SK-N-SH (cell line): ENCODE measurements at regions not wholly inside any gene's neighbourhood (a gene's known extent, or its start where the extent isn't known, plus 50 kb on each side); places are given as distances from the start of the nearest gene placed in this dataset.

Experiments
- CTCF ChIA-PET: fragments of 300-600, 350-600 bp; formaldehyde crosslinking; extraction: SDS; loops from one replicate; lab custom pipeline; 2021; lab: Yijun Ruan, JAX
- POLR2A ChIA-PET: fragments of 350-600 bp; sonication (Branson Sonifier 250); formaldehyde crosslinking; extraction: SDS; loops from one replicate; lab custom pipeline; 2020; ENCODE audit warnings: antibody characterized with exemption, inconsistent platforms; lab: Yijun Ruan, JAX
- DNase-seq: peaks from one replicate; pipeline ENCODE4 v3.0.0; 2012
- H2AFZ ChIP-seq: fragments of 200-600 bp; sonication (generic); 2 replicates; pipeline ENCODE4 v1.8.1; 2016; ENCODE audit warnings: antibody characterized with exemption, mild to moderate bottlenecking, low read depth
- H3F3A ChIP-seq: fragments of 200-600 bp; sonication (generic); replicated peaks from 2 replicates; pipeline ENCODE3; 2016; ENCODE audit warnings: antibody characterized with exemption, mild to moderate bottlenecking; ENCODE audit not compliant: insufficient read depth
- H3K27ac ChIP-seq, 2 experiments: fragments of 200-500 bp in 1 of 2; fragments of 200-600 bp in 1 of 2; sonication (Bioruptor generic) in 1 of 2; sonication (generic), shearing (Covaris generic) in 1 of 2; 2 replicates each; pipeline versions ENCODE4 v1.5.1 to v1.6.1; 2014 to 2016; ENCODE audit warnings: low read depth in 2 of 2, inconsistent platforms in 1 of 2, low read length in 1 of 2, mild to moderate bottlenecking in 1 of 2, mixed read lengths in 1 of 2
- H3K27me3 ChIP-seq: fragments of 200-600 bp; sonication (generic), shearing (Covaris generic); 2 replicates; pipeline ENCODE4 v1.6.1; 2016; ENCODE audit warnings: mixed run types; ENCODE audit not compliant: insufficient read depth
- H3K36me3 ChIP-seq, 2 experiments: fragments of 200-500 bp in 1 of 2; fragments of 200-600 bp in 1 of 2; sonication (Bioruptor generic) in 1 of 2; sonication (generic) in 1 of 2; replicated peaks in 1 of 2; 2 replicates each; pipeline versions ENCODE3 to v1.5.1; 2014 to 2016; ENCODE audit warnings: low read length in 1 of 2, mild to moderate bottlenecking in 1 of 2; ENCODE audit not compliant: insufficient read depth in 2 of 2, control insufficient read depth in 1 of 2
- H3K4me1 ChIP-seq, 2 experiments: fragments of 200-500 bp in 1 of 2; fragments of 200-600 bp in 1 of 2; sonication (Bioruptor generic) in 1 of 2; sonication (generic), shearing (Covaris generic) in 1 of 2; 2 replicates each; pipeline versions ENCODE4 v1.5.1 to v1.6.1; 2014 to 2016; ENCODE audit warnings: low read depth in 1 of 2, low read length in 1 of 2, mixed run types in 1 of 2; ENCODE audit not compliant: insufficient read depth in 2 of 2, control insufficient read depth in 1 of 2
- H3K4me2 ChIP-seq: fragments of 200-600 bp; sonication (generic), shearing (Covaris generic); 2 replicates; pipeline ENCODE4 v1.6.1; 2017; ENCODE audit warnings: mixed run types
- H3K4me3 ChIP-seq, 2 experiments: fragments of 200-500 bp in 1 of 2; fragments of 200-600 bp in 1 of 2; sonication (Bioruptor generic) in 1 of 2; sonication (generic), shearing (Covaris generic) in 1 of 2; 2 replicates each; pipeline versions ENCODE4 v1.5.1 to v1.8.1; 2014 to 2016; ENCODE audit warnings: low read depth in 2 of 2, inconsistent platforms in 1 of 2, low read length in 1 of 2, mild to moderate bottlenecking in 1 of 2, mixed read lengths in 1 of 2, moderate library complexity in 1 of 2
- H3K79me2 ChIP-seq: fragments of 200-600 bp; sonication (generic); 2 replicates; pipeline ENCODE4 v1.8.1; 2017; ENCODE audit warnings: mild to moderate bottlenecking; ENCODE audit not compliant: insufficient read depth
- H3K9ac ChIP-seq: fragments of 200-600 bp; sonication (generic); 2 replicates; pipeline ENCODE4 v1.6.1; 2017; ENCODE audit warnings: mixed run types
- H3K9me2 ChIP-seq: fragments of 200-600 bp; sonication (generic); 2 replicates; pipeline ENCODE4 v1.6.1; 2017; ENCODE audit warnings: mixed run types
- H3K9me3 ChIP-seq: fragments of 200-600 bp; sonication (generic); 2 replicates; pipeline ENCODE4 v1.6.1; 2017; ENCODE audit warnings: mixed run types, mild to moderate bottlenecking, moderate library complexity
- H4K20me1 ChIP-seq: fragments of 200-600 bp; sonication (generic); 2 replicates; pipeline ENCODE4 v1.6.1; 2017; ENCODE audit warnings: mild to moderate bottlenecking, mixed run types; ENCODE audit not compliant: insufficient read depth
- EZH2phosphoT487 ChIP-seq: fragments of 200-600 bp; sonication (generic); IDR thresholded peaks from 2 replicates; pipeline ENCODE4 v1.6.1; 2017; ENCODE audit warnings: low read depth, mixed run types, mild to moderate bottlenecking, antibody characterized with exemption, moderate library complexity, borderline replicate concordance
- POLR2AphosphoS5 ChIP-seq: IDR thresholded peaks from 2 replicates; pipeline ENCODE4 v1.6.1; 2012; ENCODE audit warnings: low read depth, low read length
- SIN3A ChIP-seq: IDR thresholded peaks from 2 replicates; pipeline ENCODE4 v1.6.1; 2012; ENCODE audit warnings: low read depth, mild to moderate bottlenecking, low read length, moderate library complexity, borderline replicate concordance
- SMC3 ChIP-seq: IDR thresholded peaks from 2 replicates; pipeline ENCODE4 v1.6.1; 2012; ENCODE audit warnings: low read depth, low read length, improper control_type of control experiment
- TAF1 ChIP-seq: IDR thresholded peaks from 2 replicates; pipeline ENCODE4 v1.6.1; 2012; ENCODE audit warnings: low read depth, mild to moderate bottlenecking, low read length, moderate library complexity, borderline replicate concordance
- TF ChIP-seq, protein P1 (sequence below): IDR thresholded peaks from 2 replicates; pipeline ENCODE4 v1.6.1; 2012; ENCODE audit warnings: mild to moderate bottlenecking, low read depth, low read length, moderate library complexity
- TF ChIP-seq, protein P2 (sequence below): fragments of 200-600 bp; sonication (generic); IDR thresholded peaks from 2 replicates; pipeline ENCODE4 v1.6.1; 2017; ENCODE audit warnings: antibody characterized with exemption, mild to moderate bottlenecking, moderate library complexity
- TF ChIP-seq, protein P3 (sequence below): fragments of 150-350 bp; IDR thresholded peaks from 2 replicates; pipeline ENCODE4 v1.6.1; 2017; ENCODE audit warnings: antibody characterized with exemption, low read length, low read depth, borderline replicate concordance

DNA sequence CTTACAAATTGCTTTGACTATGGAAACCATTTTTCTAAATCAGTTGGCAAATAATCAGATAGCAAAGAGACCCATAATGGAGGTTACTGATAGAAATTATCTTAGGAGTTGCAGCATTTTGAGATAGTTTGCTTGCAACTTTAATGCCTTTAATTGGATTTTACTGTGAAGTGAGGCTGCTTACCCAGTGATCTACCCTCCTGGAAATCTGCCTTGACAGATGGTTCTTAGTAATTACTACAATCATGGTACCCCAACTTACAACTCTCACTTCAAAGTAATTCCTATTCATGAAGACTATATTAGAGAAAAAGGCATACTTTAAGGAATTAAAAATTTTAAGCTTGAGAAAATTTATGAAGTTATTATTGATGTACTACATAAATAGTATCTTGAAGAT lies 1288.6 kb upstream of the CDH2 start:
- Histone ChIP-seq H3K9ac (no peak overlapping the region), H3K4me1 (no peaks in the 10 kb centered on the region), H3K4me2 (no peak overlapping the region), H3K27me3 (no peaks in the 10 kb centered on the region), H3F3A (no peaks in the 10 kb centered on the region), H3K36me3 (no peaks in the 10 kb centered on the region), H3K27ac (no peak overlapping the region), H4K20me1 (no peaks in the 10 kb centered on the region), H3K79me2 (no peaks in the 10 kb centered on the region), H3K4me3 (no peak overlapping the region), H3K9me3 (no peaks in the 10 kb centered on the region), H2AFZ (no peak overlapping the region), H3K9me2 (no peaks in the 10 kb centered on the region)
- ChIA-PET POLR2A (no interaction called here), CTCF (no interaction called here)
- TF ChIP-seq POLR2AphosphoS5 (no peak), SIN3A (no peak), TAF1 (no peak)
- TF ChIP-seq, protein P1, sequence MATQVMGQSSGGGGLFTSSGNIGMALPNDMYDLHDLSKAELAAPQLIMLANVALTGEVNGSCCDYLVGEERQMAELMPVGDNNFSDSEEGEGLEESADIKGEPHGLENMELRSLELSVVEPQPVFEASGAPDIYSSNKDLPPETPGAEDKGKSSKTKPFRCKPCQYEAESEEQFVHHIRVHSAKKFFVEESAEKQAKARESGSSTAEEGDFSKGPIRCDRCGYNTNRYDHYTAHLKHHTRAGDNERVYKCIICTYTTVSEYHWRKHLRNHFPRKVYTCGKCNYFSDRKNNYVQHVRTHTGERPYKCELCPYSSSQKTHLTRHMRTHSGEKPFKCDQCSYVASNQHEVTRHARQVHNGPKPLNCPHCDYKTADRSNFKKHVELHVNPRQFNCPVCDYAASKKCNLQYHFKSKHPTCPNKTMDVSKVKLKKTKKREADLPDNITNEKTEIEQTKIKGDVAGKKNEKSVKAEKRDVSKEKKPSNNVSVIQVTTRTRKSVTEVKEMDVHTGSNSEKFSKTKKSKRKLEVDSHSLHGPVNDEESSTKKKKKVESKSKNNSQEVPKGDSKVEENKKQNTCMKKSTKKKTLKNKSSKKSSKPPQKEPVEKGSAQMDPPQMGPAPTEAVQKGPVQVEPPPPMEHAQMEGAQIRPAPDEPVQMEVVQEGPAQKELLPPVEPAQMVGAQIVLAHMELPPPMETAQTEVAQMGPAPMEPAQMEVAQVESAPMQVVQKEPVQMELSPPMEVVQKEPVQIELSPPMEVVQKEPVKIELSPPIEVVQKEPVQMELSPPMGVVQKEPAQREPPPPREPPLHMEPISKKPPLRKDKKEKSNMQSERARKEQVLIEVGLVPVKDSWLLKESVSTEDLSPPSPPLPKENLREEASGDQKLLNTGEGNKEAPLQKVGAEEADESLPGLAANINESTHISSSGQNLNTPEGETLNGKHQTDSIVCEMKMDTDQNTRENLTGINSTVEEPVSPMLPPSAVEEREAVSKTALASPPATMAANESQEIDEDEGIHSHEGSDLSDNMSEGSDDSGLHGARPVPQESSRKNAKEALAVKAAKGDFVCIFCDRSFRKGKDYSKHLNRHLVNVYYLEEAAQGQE, result no peak
- TF ChIP-seq, protein P2, sequence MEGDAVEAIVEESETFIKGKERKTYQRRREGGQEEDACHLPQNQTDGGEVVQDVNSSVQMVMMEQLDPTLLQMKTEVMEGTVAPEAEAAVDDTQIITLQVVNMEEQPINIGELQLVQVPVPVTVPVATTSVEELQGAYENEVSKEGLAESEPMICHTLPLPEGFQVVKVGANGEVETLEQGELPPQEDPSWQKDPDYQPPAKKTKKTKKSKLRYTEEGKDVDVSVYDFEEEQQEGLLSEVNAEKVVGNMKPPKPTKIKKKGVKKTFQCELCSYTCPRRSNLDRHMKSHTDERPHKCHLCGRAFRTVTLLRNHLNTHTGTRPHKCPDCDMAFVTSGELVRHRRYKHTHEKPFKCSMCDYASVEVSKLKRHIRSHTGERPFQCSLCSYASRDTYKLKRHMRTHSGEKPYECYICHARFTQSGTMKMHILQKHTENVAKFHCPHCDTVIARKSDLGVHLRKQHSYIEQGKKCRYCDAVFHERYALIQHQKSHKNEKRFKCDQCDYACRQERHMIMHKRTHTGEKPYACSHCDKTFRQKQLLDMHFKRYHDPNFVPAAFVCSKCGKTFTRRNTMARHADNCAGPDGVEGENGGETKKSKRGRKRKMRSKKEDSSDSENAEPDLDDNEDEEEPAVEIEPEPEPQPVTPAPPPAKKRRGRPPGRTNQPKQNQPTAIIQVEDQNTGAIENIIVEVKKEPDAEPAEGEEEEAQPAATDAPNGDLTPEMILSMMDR, result no peak
- TF ChIP-seq, protein P3, sequence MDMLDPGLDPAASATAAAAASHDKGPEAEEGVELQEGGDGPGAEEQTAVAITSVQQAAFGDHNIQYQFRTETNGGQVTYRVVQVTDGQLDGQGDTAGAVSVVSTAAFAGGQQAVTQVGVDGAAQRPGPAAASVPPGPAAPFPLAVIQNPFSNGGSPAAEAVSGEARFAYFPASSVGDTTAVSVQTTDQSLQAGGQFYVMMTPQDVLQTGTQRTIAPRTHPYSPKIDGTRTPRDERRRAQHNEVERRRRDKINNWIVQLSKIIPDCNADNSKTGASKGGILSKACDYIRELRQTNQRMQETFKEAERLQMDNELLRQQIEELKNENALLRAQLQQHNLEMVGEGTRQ, result no peak
- DNase-seq, result no peak

DNA sequence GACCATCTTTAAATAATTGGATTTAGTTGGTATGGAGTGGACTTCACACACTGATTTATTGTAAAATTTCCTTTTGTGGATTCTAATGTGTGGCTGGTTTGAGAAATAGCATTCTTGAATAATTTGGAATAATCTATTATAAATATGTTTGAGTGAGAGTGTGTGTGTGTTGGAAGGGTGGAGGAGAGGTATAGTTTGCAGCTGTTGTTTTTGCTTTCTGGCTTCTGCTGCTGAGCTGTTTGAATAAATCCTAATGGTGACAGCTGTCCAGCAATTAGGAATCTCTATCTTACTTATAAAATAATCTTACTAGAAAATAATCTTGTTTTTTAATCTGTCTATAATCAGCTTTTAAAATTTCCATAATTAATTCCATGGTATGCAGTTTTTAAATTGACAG lies 1283.0 kb upstream of the CDH2 start:
- Histone ChIP-seq H3K4me3 (no peak overlapping the region), H3K9me2 (no peaks in the 10 kb centered on the region), H3K27ac (no peak overlapping the region)
- TF ChIP-seq EZH2phosphoT487 (no peak), SMC3 (no peak)
- TF ChIP-seq, all 33 proteins: peak for 0
- Histone ChIP-seq H4K20me1 (no peaks in the 10 kb centered on the region), H3K9ac (no peak overlapping the region), H3K79me2 (no peaks in the 10 kb centered on the region), H3F3A (no peaks in the 10 kb centered on the region), H3K4me1 (no peaks in the 10 kb centered on the region), H3K36me3 (no peaks in the 10 kb centered on the region), H3K9me3 (no peaks in the 10 kb centered on the region), H3K4me2 (no peak overlapping the region), H3K27me3 (no peaks in the 10 kb centered on the region), H2AFZ (no peak overlapping the region)
- ChIA-PET POLR2A (no interaction called here), CTCF (interaction anchor here (1.1 kb wide), 1 partner anchor 30 kb away, joined by 3 read pairs; no protein-coding TSS in a partner anchor)
- no peak for DNase-seq
